Activated T-helper 1 cell treated with Interleukin-2 at 50 U/mL for 16 hours (primary cell): ENCODE measurements at regions not wholly inside any gene's neighbourhood (a gene's known extent, or its start where the extent isn't known, plus 50 kb on each side); places are given as distances from the start of the nearest gene placed in this dataset.

Experiments
- DNase-seq: peaks from one replicate; pipeline ENCODE4 v3.0.0-alpha.2; 2020; ENCODE audit warnings: low read depth

DNA sequence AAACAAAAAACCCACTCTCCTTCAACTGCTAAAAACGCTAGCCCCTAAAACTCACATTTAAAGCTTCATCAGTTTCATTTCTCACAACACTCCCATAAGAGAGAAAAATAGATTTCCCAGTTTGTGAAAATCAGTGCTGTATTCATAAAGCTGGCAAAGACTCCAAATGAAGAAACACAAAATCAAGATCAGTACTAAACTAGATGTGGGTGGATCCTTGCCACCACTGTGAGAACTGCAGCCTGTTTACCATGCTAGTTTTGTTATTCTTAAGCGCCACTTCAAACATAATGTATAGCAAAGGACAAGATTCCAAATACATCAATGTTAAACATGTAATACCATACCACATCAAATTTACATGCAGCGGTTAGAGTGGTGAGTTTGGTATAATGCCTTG, 104.5 kb upstream of the CCDC150 start:
- DNase-seq, result no peak

DNA sequence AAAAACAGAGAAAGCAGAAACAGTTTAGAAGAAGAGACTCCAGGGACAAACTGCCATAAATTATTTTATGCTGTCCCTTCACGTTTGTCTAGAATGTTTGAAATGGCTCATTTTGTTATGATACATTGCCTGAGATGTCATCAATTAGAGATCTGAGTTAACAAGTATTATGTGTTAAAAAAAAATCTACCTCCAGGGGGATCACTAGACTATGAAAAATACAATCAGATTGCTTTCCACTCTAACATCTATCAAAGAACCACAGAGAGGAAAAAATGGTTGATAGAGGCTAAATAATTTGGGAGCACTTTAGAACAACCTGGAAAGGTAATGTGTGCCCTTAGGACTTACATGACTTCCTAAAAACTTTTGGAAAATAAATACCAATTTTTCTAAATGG, 103.8 kb upstream of the CCDC150 start:
- DNase-seq, result no peak

DNA sequence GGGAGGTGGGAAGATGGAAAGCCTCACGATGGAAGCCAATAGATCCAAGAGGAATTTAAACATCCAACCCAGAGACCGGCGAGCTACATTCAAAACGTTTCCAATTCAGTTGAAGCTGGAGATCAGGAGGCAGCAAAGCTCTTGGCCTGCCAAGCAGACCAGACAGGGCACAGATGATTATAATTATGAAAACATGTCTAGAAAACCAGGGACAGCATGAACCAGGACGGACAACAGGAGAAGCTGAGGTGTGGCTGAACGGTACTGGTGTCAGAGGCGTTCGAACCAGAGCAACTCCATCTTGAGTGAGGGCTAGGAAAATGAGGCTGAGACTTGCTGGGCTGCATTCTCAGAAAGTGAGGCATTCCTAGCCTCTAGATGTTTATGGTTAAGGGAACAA, 102.2 kb upstream of the CCDC150 start:
- DNase-seq, result no peak

DNA sequence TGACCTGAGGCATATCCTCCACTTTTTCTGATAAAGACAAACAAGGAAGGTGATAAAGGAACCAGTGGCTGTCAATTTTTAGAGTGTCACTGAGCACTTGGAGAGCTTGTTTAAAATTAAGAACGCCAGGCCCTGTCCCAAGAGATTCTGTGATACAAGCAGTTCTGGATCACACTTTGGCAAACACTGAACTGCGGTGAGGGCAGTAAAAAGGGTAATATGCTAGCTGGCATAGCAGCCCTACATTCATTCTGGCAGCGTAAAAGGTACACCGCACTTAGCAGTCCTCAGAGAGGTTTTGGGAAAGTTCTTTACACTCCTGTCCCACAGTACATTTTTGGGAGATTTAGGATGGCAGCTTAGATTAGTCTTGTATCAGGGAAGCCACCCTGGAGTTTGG, 101.3 kb upstream of the CCDC150 start:
- DNase-seq, result no peak

DNA sequence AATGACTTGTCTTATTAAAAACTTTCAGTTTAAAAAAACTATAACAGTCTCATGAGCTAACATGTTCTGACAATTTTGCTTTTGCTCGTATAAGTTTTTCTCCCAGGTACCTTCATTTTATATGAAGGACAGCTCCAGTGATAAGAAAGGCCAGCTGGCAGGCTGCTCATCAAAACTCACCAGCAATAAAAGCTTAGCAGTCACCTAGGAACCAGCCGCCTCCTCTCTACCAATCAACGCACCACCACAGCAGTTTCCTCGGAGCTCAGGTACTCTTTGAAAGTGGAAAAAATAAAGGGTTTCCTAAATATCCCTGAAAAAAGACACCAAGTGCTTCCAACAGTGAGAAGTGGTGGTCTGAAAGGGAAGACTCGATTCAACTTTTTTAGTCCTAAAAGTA, 100.9 kb upstream of the CCDC150 start:
- DNase-seq, result no peak

DNA sequence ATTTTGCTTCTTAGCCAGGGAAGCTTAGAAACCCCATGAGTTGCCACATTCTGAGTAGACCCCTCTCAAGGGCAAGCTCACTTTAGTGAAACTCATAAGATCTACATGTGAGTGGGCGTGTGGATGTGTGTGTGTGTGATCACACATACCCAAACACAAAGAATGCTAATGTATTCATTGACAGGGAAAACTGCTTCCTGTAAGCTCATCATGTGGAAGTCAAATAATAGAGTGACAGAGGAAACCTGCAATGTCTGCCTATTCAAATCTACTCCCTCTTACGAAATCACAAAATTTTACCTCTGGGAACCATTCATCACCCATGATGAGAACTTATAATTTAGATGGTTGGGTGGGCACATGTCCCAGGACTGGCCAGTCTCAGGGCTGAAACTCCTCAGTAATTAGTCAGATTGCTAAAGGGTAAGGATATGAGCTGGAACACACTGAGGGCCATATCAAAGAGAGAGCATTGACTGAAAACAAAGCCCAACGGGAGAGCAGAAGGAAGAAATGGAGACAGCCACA, 94.5 kb upstream of the CCDC150 start:
- DNase-seq, result no peak

DNA sequence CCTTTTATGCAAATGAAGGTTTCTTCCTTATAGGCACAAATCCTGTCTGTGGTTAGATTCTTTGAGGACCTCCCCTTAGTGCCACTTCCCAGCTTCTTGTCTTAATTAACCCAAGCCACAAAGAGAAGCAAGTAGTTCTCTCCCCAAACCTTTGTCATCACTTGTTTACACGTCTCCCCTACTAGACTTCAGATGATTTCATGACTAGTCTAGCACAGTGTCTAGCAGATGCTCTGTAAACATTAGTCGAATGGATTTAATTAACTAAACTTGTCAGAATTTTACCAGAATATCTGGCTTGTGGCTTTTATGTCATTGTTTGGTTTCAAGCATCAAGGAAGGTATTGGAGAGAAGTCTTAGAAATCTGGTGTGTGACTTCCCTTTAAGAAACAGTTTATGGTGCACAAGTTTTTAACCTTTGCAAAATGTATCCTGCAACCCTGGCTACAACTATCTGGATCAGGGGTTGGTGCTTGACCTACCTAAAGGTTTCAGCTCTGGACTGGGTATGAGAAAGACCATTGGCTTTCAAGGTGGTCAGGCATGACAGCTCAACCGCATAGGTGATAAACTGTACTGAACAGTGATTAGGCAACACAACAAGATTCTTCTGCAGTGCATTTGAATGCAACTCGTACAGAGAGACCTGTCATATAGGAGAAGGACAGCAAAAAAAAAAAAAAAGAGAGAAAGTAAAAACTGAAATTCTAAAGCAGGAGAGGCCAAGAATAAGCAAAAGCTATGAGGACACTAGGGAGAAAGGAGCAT, 93.2 kb upstream of the CCDC150 start:
- DNase-seq, result no peak

DNA sequence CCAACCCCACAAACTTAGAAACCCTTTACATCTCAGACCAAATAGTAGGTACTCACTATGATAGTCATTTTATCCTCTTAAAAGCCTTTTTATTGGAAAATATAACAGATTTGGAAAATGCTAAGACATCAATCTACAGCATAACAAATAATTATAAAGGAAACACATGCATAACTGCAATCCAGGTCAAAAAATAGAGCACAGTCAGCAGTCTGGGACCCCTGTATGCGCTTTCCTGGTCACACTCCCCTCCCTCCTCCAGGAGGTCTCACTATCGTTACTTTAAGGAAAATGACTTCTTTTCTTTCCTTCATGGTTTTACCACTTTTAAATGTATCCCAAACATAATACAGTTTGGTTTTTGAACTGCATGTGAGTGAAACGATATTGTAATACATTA, 90.5 kb upstream of the CCDC150 start:
- DNase-seq, result no peak

DNA sequence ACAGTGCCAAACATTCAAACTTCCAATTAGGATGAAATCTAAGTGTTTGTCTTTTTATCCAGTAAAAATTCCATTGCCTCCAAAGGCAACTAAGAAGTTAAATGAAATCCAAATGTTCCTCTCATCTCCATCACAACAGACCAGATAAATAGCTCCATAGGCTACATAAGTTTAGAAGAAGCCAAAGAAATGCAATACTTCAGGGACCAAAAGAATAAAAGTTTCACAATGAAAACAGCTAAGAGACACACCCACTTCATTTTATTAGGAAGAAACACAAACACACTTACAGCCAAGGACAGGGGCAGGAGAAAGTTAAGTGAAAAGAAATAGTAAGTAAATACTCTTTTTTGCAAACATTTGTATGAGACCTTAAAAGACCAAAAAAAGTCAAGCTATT, 88.5 kb upstream of the CCDC150 start:
- no peak for DNase-seq

DNA sequence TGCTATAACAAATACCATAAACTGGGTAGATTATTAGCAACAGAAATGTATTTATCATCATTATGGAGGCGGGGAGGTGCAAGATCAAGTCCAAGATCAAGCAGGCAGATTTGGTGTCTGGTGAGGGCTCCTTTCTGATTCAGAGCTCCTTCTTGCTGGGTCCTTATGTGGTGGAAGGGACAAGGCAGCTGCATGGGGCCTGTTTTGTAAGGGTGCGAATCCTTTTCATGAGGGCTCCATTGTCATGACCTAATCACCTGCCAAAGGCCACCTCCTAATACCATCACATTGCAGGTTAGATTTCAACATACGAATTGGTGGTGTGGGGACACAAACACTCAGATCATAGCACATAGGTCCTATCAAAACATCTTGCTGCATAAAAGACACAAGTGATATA, 84.4 kb upstream of the CCDC150 start:
- DNase-seq, result no peak

DNA sequence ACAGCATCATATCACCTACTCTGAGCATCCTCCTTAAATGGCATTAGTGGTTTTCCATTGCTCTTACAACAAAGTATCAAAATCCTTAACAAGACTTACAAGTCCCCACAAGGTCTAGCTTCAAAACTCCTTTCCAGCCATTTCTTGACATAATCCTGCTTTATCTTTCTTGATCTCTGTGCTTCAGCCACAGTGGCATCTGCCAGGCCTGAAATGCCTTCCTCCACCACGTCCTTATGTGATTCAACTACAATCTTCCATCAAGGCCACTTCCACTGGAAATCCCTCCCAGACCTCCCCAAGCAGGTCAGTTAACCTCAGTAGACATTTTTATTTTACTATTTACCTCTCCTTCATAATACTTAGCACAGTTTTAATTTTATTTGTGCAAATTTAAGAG, 83.8 kb upstream of the CCDC150 start:
- no peak for DNase-seq

DNA sequence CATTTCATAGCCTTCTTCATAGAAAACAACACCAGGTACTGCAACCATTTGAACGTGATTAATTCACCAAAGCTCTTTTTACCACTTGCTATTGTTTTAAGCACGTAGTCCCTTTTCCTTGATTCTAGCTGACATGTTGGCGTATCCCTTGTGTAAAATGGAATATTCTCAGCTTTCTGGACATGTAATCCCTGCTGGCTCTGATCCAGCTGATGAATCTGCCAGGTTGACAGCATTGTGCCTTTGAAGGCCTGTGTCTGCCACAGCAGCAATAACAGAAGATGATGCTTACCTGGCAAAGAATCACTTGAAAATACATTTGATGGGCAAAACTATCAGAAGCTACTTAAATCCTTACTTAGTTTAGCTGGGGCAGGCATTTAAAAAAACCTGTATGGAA, 81.0 kb upstream of the CCDC150 start:
- no peak for DNase-seq

DNA sequence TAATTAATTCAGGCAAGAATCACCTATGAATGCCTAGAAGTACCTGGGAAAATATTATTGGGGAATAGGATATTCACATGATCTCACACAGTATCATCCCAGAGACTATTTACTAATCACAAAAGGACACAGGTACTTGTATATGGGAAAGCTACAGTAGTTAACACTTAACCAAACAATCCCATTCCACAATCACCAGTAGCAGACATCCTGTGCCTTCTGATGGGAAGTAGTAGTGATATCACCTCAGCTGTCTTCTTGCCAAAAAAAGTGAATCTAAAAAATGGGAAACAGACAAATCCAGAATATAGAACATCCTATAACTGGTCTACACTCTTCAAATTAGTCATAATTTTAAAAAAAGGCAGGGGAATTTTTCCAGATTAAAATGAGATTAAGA, 75.6 kb upstream of the CCDC150 start:
- DNase-seq, result no peak

DNA sequence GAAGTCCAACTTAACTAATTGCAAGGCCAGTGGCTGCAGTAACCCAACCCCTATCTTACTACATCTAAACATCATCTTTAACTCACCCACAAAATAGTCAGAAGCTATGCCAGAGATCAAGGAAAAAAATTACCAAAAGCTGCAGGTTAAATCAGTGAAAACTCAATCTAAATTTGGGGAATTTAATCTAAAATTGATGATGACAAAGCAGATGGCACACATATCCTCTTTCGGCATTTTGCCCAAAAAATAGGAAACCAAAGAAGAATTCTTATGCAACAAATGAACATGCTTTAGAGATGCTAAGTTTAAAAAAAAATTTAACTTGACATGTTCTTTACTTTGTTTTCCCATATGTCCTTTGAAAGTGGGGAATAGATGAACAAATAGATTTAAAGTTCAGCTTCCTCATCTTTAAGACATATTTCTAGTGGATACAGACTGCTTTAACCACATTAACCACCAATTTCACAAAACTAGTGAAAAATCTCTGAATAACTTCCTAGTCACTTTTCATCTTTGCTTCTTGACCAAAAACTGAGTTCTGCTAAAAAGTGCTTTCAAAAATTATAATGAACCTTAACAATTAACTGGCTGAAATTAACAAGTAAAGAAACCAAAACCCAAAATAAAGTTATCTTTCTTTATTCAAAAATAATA, 74.3 kb upstream of the CCDC150 start:
- no peak for DNase-seq

DNA sequence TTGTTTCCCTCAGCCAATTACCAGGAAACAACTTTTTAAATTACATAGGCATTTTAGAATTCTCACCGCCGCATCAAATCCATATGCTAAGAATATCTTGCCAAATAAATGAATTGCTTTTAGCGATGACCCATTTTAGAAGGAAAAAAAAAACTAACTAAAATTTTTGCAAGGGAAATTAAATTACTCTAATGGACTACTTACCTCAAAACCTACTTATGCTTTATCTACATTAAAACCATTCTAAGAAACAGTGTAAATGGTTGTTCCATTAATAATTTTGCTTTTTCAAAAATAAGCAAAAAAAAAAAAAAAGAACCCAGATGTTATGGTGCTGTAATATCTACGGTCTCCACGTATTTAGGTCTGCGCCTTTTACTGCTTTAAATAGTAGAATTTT, 73.5 kb upstream of the CCDC150 start:
- DNase-seq, result no peak

DNA sequence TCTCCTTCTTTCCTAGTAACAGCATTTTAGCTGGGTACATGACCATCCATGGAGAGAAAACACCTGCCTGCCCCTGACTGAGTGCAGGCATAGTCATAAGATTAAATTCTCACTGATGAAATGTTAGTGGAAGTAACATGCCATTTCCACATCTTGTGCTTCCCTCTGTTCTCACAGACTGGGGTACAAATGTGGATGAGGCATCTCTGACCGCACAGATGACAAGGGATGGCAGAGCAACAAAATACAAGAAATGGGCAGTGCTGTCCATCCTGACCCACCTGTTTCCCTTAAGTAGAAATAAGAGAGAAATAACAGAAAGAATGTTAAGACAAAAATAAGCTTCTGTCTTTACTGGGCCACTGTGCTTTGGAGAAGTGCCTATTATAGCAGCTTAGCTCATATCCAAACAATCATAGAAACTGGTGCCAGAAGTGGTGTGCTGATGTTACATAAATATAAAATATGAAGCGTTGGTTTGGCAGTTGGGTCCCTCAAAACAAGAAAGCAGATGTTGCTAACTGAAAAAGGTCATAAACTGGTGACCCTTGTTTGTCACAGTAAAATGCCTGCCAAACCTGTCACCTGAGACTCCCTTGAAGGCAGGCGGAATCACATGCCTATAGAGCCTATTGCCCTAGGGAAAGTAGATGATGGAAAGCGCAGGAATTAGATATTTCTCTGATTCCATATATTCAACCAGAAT, 72.4 kb upstream of the CCDC150 start:
- no peak for DNase-seq

DNA sequence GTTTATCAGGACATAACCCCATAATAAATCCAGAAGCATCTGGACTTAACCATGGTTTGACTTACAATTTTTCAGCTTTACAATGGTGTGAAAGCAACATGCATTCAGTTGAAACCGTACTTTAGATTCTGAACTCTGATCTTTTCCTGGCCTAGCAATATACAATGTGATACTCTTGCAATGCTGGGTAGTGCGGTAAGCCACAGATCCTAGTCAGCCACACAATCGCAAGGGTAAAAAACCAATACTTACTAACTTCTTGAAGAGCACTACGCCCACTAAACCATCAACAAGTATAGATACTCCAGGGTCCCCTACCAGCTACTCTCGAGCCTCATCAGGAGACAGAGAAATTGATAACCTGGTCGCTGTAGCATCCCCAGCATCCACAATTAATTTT, 71.0 kb upstream of the CCDC150 start:
- DNase-seq, result no peak

DNA sequence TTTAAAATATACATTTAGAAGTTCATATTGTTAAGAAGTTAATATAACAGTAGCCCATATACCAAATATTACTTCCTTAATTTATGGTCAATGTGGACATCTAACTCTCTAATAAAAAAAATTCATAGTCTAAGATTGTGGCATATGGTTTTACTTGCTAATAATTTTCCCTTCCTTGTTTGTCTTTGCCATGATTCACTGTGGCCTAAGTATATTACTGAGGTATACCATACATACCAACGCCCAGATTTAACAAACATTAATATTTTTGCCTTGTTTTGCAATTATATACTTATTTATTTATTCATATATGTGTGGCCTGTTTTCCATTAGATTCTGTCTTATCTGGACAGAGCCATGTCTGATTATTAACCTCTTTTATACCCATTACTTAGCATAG, 54.6 kb upstream of the CCDC150 start:
- DNase-seq, result no peak

DNA sequence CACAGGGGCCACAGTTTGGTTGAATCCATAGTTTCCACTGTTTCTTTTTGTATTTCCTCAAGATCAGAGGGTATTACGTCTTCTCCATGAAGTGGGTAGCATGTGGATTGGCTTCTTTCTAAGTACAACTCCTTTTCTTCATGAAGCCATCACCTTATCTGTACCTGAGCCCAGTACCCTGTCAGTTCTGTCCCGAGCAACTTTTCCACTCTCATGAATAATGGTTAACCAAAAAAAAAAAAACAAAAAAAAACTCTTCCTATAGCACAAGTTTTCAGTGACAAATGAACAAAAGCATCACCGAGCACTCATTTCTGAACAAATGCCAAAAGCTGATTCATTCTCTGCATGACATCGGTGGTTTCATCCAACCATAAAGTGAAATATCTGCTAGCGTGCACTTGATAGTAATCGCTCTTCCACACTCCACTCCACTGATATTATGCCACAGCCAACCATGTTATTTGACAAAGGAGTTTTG, 53.0 kb upstream of the CCDC150 start:
- no peak for DNase-seq

DNA sequence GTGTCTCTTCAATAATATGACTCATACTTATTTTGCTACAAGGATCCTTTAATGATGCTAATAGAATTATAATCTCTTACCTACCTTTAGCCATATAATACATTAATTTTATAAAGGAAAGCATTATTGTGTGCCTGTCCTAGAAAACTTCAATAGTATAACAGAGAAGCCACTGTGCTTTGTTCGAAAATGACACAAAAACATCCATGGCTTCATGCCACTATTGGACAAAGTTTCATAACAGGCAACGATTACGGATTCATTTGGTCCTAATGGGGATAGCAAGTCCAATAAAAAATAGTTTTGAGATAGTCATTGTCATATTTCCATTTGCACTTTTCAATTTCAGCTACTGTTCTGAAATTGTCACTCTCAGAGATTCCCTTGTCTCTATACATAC, 52.5 kb upstream of the CCDC150 start:
- DNase-seq, result no peak

DNA sequence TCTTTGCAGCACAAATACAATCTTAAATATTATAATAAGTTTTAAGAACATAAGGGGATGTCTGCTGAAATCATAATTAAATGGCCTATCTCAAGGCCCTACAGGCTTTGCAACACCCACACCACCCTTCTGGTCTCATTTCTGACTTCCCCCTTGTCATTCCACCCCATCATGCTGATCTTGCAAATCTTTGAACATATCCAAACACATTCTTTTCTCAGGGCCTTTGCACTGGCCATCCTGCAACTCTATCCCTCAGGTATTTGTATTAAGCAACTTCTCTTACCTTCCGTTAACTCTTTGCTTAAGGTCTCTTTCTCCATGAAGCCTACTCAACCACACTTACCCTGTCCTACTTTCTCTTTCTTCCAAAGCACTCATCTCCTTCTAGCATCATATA, 51.8 kb upstream of the CCDC150 start:
- DNase-seq, result no peak

DNA sequence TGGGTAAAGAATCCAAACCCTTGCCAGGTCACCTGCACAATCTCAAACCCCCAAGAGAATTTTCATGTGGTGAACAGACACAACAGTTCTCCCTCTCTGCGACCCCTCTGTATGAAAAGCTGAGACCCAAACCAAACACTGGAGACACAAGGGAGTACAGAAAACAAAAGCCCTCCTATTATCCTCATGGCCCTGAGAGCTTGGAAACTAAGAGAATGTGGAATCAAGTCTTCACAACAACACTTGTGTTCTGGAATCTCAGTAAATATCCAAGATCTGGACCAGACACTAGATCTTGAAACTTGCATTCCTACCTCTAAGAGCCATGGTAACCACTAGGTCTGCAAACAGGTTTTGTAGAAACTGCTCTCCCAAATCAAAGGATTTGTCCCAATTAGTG, 50.1 kb upstream of the CCDC150 start:
- no peak for DNase-seq
